ENCODE measurements at regions not wholly inside any gene's neighbourhood (a gene's known extent, or its start where the extent isn't known, plus 50 kb on each side); places are given as distances from the start of the nearest gene placed in this dataset.

DNA sequence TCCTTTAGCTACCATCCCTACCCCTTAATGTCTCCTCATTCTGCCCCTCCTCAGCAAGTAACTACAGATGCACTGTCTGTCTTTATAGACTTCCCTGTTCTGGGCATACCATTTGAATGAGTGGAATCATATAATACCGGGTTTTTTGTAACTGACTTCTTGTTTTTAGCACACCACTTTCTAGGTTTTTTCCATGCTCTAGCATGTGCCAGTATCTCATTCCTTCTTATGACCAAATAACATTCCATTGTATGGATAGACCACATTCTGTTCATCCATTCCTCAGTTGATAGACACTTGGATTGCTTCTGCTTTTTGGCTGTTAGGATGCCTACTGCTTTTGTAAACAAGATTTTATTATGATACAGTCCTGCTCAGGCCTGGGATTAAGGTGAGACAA lies 154.7 kb downstream of the TSN start:
- Histone ChIP-seq H3K9me1 (ENCODE audit: control insufficient read depth, insufficient read depth, low read length) (no peaks in the 10 kb centered on the region), H3K4me3 (no peak overlapping the region), H3K9me3 (replicated peaks; ENCODE audit: control insufficient read depth, insufficient read depth, low read depth, low read length) (no peaks in the 10 kb centered on the region), H4K20me1 (replicated peaks; ENCODE audit: control insufficient read depth, insufficient read depth, low read length) (0 out of 2 replicates have a peak, but pooled peaks cover 3% of the 10 kb centered on the region), H3K27ac (ENCODE audit: extremely low read depth, low read depth, low read length) (no peak overlapping the region), H3K27me3 (ENCODE audit: control insufficient read depth in 2 of 2, insufficient read depth in 2 of 2, low read length in 2 of 2) (peaks cover 9 to 12% of the 10 kb centered on the region in 2 experiments; a peak in 4 of 5 replicates), H3K9ac (ENCODE audit: insufficient read depth in 1 of 2, low read depth in 2 of 2, low read length in 2 of 2) (no peak overlapping the region), H3K4me2 (ENCODE audit: insufficient read depth, low read length) (no peak overlapping the region), H3K36me3 (ENCODE audit: control insufficient read depth, insufficient read depth, low read length) (no peaks in the 10 kb centered on the region), H3K79me2 (ENCODE audit: control insufficient read depth, insufficient read depth, low read length) (no peaks in the 10 kb centered on the region), H3K4me1 (replicated peaks in 1 of 2; ENCODE audit: control insufficient read depth in 2 of 2, insufficient read depth in 2 of 2, low read length in 2 of 2) (no peaks in the 10 kb centered on the region), H2AFZ (ENCODE audit: low read depth, low read length) (no peak overlapping the region)
- DNase-seq (ENCODE audit: extremely low read depth in 1 of 4, low spot score in 3 of 4) (no peak), FAIRE-seq (no peak), ATAC-seq (no peak)
- BruUV-seq (replicated peaks): no TSS peak
- in situ Hi-C loops (cut with MboI) (no loop called here), intact Hi-C loops (cut with micrococcal nuclease) (no loop called here)
- 0% methylated on average over 1 of the region's 1 CpG for WGBS (ENCODE audit: insufficient coverage, low coverage, missing lambda C conversion rate)
- ChIA-PET POLR2A (interaction anchor here (0.8 kb wide), 1 partner anchor 8 kb away, joined by 4 read pairs; no protein-coding TSS in a partner anchor), CTCF (ENCODE audit: low intra/inter-chr PET ratio) (no interaction called here)
- no peak for TF ChIP-seq ZNF3 (CRISPR knock-in tag; IDR thresholded peaks at IDR 0.05)
- no peak for TF ChIP-seq TSC22D4 (tag; IDR thresholded peaks at IDR 0.05)
- TF ChIP-seq ZNF121 (CRISPR knock-in tag; conservative IDR thresholded peaks at IDR 0.05): no peak

DNA sequence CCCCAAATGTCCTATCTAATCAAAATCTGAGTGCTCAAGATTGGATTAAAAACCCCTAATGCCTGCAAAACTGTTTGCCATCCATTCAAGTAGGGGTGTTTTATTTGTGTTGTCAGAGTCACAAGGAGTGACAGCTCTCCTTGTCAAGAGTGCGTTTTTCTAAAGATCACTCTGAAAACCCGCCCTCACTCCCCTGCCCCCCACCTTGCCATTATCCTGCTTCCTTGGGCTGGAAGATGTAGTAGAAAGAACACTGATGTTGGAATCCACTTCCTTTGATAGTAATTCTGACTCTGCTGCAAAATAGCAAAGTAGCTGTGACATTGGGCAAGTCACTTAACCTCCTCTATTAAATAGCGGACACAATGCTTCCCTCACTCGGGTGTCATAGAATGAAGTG lies 155.6 kb downstream of the TSN start:
- ChIA-PET POLR2A (no interaction called here), CTCF (ENCODE audit: low intra/inter-chr PET ratio) (no interaction called here)
- BruUV-seq (replicated peaks): no TSS peak
- Histone ChIP-seq H3K9ac (ENCODE audit: insufficient read depth in 1 of 2, low read depth in 2 of 2, low read length in 2 of 2) (no peak overlapping the region), H3K27ac (ENCODE audit: extremely low read depth, low read depth, low read length) (no peak overlapping the region), H3K4me3 (no peak overlapping the region), H3K4me2 (ENCODE audit: insufficient read depth, low read length) (no peak overlapping the region), H3K27me3 (ENCODE audit: control insufficient read depth in 2 of 2, insufficient read depth in 2 of 2, low read length in 2 of 2) (peaks cover 9 to 12% of the 10 kb centered on the region in 2 experiments; a peak in 4 of 5 replicates), H3K36me3 (ENCODE audit: control insufficient read depth, insufficient read depth, low read length) (no peaks in the 10 kb centered on the region), H3K79me2 (ENCODE audit: control insufficient read depth, insufficient read depth, low read length) (no peaks in the 10 kb centered on the region), H3K4me1 (replicated peaks in 1 of 2; ENCODE audit: control insufficient read depth in 2 of 2, insufficient read depth in 2 of 2, low read length in 2 of 2) (no peaks in the 10 kb centered on the region), H2AFZ (ENCODE audit: low read depth, low read length) (no peak overlapping the region), H4K20me1 (replicated peaks; ENCODE audit: control insufficient read depth, insufficient read depth, low read length) (0 out of 2 replicates have a peak, but pooled peaks cover 3% of the 10 kb centered on the region), H3K9me3 (replicated peaks; ENCODE audit: control insufficient read depth, insufficient read depth, low read depth, low read length) (no peaks in the 10 kb centered on the region), H3K9me1 (ENCODE audit: control insufficient read depth, insufficient read depth, low read length) (no peaks in the 10 kb centered on the region)
- DNase-seq (ENCODE audit: extremely low read depth in 1 of 4, low spot score in 3 of 4): no peak
- in situ Hi-C loops (cut with MboI): no loop called here
- FAIRE-seq: no peak
- no peak for ATAC-seq
- 0% methylated on average over 4 of the region's 4 CpGs for WGBS (ENCODE audit: insufficient coverage, low coverage, missing lambda C conversion rate)
- intact Hi-C loops (cut with micrococcal nuclease): no loop called here
- TF ChIP-seq HDAC3 (IDR thresholded peaks at IDR 0.05; ENCODE audit: borderline replicate concordance, partially characterized antibody) (no peak), ZEB2 (IDR thresholded peaks at IDR 0.05) (no peak)
- TF ChIP-seq, protein P1, sequence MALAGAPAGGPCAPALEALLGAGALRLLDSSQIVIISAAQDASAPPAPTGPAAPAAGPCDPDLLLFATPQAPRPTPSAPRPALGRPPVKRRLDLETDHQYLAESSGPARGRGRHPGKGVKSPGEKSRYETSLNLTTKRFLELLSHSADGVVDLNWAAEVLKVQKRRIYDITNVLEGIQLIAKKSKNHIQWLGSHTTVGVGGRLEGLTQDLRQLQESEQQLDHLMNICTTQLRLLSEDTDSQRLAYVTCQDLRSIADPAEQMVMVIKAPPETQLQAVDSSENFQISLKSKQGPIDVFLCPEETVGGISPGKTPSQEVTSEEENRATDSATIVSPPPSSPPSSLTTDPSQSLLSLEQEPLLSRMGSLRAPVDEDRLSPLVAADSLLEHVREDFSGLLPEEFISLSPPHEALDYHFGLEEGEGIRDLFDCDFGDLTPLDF (CRISPR knock-in tag; IDR thresholded peaks at IDR 0.05): no peak
- TF ChIP-seq, protein P2, sequence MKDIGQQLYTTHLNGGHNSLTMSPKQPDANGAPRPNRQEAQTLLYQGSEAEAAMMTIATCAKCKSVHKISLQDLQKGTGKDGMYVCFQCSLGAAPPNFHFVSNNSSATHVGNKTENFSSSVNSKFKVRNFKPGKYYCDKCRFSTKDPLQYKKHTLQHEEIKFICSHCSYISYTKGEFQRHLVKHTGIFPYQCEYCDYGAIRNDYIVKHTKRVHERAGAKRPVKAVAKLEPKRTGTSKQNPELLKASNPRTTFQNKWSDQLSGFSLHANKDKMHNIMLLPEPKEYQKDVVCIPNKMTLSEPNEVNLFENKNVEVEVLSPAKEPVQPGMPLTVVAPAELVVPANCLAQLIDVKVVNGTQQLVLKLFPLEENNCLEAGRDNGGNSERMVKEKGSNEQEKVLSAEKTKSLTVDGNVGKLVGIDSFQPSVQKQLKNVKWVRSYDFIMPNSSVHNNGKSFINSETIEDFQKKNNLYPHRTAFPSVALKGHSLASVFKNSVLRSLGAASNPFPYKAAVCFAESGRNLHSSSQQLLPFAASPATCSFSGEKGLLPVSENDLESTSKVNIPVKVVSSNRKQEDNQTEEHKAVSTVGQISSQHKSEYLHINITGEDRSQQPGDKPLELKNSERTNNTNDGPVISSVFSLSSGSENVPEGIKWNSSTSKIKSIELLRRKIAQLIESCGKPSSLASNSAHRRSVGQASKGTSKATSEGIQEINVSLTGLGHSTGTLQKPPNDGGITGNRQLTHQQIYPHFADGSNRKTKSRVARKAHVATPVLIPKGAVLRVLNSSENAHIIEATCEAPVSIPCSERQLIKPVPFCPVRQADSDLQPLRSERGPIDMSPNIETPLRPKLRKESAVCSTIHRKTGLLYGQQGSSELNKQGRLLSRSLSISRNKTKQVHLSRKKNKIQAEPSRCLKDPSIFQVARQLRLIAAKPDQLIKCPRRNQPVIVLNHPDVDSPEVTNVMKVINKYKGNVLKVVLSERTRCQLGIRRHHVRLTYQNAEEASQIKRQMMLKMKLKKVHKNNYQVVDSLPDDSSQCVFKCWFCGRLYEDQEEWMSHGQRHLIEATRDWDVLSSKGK (CRISPR knock-in tag; IDR thresholded peaks at IDR 0.05): no peak
- TF ChIP-seq, protein P3, sequence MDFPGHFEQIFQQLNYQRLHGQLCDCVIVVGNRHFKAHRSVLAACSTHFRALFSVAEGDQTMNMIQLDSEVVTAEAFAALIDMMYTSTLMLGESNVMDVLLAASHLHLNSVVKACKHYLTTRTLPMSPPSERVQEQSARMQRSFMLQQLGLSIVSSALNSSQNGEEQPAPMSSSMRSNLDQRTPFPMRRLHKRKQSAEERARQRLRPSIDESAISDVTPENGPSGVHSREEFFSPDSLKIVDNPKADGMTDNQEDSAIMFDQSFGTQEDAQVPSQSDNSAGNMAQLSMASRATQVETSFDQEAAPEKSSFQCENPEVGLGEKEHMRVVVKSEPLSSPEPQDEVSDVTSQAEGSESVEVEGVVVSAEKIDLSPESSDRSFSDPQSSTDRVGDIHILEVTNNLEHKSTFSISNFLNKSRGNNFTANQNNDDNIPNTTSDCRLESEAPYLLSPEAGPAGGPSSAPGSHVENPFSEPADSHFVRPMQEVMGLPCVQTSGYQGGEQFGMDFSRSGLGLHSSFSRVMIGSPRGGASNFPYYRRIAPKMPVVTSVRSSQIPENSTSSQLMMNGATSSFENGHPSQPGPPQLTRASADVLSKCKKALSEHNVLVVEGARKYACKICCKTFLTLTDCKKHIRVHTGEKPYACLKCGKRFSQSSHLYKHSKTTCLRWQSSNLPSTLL (IDR thresholded peaks at IDR 0.05): no peak
- TF ChIP-seq, protein P4, sequence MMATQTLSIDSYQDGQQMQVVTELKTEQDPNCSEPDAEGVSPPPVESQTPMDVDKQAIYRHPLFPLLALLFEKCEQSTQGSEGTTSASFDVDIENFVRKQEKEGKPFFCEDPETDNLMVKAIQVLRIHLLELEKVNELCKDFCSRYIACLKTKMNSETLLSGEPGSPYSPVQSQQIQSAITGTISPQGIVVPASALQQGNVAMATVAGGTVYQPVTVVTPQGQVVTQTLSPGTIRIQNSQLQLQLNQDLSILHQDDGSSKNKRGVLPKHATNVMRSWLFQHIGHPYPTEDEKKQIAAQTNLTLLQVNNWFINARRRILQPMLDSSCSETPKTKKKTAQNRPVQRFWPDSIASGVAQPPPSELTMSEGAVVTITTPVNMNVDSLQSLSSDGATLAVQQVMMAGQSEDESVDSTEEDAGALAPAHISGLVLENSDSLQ (IDR thresholded peaks at IDR 0.05): no peak
